GM18505 (cell line): ENCODE measurements at regions not wholly inside any gene's neighbourhood (a gene's known extent, or its start where the extent isn't known, plus 50 kb on each side); places are given as distances from the start of the nearest gene placed in this dataset.
"Not testable (repeated sequence)": the region's sequence is repeated elsewhere in the genome, so short reads cannot be mapped to it uniquely, and the experiment has no call there.

Experiments used
- ATAC-seq: cut with Tn5 transposase; IDR thresholded peaks from one replicate; pipeline ENCODE4 v1.9.1; 2021; ENCODE audit not compliant: unreplicated experiment
- POLR2A ChIP-seq: IDR thresholded peaks from 4 replicates; pipeline ENCODE4 v1.6.1; 2011; ENCODE audit warnings: borderline replicate concordance; ENCODE audit not compliant: insufficient read depth, insufficient read length; ENCODE audit errors: extremely low read depth

DNA sequence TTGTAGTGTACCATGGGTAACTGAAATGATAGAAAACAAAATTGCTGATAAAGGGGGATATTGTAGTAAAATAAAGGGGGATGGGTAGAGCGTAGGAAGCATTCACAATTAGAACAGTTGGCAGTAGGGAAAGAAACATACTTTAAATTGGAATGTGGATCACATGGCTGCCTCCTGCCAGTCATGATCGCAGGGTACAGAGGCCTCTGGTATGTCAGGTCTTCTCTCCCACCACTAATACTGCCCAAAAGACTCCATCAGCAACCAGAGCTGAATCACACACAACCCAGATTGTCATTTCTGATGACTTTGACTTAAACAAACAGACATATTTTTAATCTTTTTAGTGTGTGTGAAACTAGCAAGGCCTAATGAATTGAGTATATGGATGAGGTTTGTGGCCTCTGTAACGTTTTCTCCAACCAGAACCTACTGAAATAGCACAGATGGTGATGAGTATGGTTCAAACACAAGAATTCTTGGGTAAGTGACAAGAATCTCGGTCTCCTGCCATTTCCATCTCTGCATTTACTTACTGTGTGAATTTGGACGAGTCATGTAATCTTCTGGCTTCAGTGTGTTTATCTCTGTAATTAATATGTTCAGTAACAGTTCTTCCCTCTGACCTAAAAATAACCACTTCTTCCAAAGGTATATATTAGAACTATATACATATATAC is 112.6 kb downstream of the USP22 start:
- ATAC-seq, result no peak
- TF ChIP-seq POLR2A, result no peak

DNA sequence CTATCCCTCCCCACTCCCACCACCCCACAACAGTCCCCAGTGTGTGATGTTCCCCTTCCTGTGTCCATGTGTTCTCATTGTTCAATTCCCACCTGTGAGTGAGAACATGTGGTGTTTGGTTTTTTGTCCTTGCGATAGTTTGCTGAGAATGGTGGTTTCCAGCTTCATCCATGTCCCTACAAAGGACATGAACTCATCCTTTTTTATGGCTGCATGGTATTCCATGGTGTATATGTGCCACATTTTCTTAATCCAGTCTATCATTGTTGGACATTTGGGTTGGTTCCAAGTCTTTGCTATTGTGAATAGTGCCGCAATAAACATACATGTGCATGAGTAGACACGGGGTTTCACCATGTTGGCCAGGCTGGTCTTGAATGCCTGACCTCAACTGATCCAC is 109.8 kb downstream of the USP22 start:
- not testable (repeated sequence) for ATAC-seq

DNA sequence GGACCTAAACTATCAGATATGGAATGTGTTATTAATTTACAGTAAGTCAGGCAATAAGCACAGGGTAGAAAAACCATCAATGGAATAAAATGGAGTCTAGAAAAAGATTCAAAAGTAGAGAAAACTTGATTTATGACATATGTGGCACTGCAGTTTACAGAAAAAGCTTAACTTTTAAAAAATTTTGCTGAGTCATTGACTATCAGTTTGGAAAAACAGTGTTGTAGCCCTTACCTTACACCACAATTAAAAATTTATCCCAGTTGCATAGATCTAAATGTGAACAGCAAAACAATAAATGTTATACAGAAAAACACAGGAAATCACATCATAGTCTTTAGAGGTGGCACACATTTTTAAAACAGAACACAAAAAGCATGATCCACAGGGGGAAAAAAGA is 108.5 kb downstream of the USP22 start:
- TF ChIP-seq POLR2A, result no peak

DNA sequence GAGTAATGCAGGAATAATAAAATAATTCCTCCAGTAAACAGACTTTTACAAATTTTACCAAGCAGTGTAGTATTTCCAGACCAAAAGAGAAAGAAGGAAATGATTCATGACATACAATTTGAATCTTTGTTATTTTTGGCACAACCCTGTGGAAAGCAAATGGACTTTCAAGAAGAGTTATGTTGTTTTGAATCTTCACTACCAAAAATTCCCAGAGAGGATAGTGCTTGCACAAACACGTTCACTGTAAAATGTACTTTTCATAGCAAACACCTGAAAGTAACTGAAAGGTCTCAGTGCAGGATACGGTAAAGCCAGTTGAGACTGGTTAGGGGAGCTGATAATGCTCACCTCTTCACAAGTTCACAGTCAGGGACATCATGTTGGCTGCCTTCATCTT is 107.1 kb downstream of the USP22 start:
- no peak for ATAC-seq
- TF ChIP-seq POLR2A, result no peak

More for the DNA sequence above, 108.5 kb downstream of the USP22 start:
- ATAC-seq, result no peak

DNA sequence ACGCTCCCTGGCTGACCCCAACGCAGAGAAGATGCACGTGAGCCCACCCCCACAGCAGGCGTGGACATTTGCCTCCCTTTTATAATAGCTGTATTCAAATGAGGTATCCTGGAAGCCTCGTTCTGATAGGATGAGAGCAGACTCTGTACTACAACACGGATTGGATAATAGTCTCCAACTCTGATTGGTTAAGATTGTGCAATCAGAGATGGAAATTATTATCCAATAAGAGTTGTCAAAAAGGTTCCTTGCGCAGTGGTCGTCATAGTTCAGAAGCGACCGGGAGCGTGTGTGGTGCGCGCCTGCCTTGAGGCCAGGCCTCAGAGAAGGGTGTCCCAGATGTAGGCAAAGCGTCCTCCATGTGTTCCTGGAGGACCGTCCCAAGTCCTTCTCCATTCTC is 104.6 kb downstream of the USP22 start:
- no peak for TF ChIP-seq POLR2A
- no peak for ATAC-seq

DNA sequence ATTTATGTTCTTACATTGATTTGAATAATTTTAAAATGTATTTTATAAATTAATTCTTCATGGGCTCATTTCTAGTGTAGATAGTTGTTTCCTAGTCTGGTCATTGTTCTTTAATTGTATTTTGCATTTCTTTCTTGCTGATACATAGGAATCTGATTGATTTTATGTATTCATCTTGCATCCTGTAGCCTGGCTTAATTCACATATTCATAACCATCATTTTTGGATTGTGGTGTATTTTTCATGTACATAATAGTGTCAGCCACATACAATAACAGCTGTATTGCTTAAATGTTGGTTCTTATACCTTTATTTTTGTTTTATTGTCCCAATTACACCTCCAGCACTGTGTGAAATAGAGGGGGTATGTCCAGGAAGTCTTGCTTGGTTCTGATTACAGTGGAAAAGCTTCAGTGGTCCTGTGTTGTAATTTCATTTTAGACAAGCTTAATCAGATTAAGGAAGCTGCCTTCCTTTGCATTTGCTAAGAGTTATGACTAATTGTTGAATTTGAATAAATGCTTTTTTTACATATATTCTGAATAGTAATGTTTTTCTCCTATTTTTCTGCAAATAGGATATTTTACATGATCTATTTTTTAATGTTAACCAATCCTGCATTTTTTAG is 103.7 kb downstream of the USP22 start:
- TF ChIP-seq POLR2A, result no peak
- no peak for ATAC-seq

DNA sequence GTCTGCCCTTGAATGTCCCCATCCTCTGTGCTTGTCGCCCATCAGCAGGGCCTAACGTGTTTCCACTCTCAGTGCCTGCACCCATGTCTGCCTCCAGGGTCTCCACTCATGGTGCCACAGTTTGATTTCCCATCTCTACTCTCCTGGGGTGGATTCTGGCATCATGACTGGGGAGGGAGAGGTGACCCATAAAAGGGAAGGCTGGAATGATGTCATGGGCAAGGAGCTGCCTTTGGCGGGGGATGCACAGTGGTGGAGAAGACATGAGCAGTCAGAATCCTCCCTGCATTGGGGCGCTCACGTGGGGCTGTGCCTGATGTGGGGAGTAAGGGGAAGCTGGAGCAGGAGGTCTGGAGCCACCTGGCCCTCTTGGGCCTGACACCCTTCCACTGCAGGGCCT is 100.9 kb downstream of the USP22 start:
- no peak for TF ChIP-seq POLR2A
- ATAC-seq, result no peak

DNA sequence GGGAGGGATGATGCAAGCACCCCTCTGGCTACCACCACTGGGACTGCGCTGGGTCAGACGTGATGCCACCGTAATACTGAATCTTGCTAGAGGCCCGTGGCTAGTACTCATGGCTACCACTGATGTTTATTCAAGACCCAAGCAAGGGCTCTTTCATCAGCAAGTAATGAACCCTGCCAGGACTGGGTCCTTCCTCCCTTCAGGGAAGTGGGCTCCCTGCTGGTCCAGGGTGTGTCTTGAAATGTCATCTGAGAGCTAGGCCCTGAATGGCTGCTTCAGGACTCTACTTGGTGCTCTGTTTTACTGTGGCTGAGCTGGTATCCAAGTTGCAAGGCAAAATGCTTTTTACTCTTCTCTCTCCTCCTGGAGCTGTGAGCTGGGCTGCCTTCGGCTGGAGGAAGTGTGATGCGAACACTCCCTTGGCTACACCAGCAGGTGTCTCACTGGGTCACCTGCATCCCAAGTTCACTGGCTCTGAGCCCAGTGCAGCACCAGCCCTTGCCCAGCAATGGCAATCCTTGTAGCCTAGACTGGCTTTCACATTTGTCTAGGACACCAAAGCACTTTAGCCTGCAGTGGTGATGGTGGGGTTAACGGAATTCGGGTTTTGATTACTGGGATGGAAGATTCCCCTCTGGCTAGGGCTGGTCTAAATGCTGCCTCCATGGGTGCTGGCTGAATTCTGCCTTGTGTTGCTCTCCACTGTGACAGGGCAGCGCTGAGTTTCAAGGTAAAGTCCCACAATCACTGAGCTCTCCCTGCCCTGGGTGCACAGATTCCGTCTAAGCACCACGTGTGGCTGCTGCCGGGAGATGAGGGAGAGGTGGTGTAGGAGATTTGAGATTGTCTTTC is 98.6 kb downstream of the USP22 start:
- ATAC-seq, result no peak
- TF ChIP-seq POLR2A, result no peak

DNA sequence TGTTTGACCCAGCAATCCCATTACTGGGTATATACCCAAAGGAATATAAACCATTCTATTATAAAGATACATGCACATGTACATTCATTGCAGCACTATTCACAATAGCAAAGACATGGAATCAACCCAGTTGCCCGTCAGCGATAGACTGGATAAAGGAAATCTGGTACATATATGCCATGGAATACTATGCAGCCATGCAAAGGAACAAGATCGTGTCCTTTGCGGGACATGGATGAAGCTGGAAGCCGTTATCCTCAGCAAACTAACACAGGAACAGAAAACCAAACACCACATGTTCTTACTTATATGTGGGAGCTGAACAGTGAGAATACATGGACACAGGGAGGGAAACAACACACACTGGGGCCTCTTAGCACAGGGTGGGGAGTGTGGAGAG is 95.1 kb downstream of the USP22 start:
- not testable (repeated sequence) for ATAC-seq

DNA sequence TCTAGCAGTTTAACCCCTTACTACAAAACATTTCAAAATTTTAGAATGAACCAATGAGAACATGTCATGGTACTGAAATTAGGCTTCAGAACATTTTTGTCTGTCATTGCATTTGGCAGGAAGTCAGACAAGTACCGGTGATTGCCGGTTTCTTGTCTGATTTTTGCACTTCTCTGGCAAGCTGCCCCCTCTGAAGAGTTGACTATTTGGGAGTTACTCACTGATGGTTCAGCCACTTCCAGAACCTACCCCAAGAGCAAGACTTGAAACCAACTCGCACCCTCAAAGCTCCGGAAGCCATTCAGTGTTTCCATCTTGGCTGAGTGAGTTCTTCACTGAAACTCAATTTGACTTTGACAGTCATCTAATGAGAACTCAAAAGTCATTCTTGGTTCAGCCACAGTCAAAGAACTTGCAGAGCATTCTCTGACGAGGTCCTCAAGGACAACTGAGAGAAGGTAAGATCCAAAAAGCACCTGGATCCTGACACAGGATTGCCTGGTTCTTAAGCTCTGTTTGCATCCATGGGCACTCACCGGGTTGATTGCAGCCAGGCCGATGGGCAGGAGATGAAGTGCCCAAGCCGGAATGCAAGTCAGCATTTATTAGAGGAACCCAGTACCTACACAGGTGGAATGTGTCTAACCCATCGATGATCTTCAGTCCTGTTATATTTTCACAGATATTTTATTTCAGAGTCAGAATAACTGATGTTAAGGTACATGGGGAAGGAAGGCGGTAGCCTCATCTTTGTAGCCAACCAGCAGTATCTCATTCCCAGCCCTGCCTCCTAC is 93.6 kb downstream of the USP22 start:
- no peak for ATAC-seq
- TF ChIP-seq POLR2A, result no peak
